ENCODE measurements at regions not wholly inside any gene's neighbourhood (a gene's known extent, or its start where the extent isn't known, plus 50 kb on each side); places are given as distances from the start of the nearest gene placed in this dataset.

- no peak for TF ChIP-seq CTCF (conservative IDR thresholded peaks at IDR 0.05)
- no peak overlapping the region for H3K27ac ChIP-seq
Measured at GRCh38 chr14:98808494-98809407, 463.2 kb downstream of the BCL11B start.

DNA sequence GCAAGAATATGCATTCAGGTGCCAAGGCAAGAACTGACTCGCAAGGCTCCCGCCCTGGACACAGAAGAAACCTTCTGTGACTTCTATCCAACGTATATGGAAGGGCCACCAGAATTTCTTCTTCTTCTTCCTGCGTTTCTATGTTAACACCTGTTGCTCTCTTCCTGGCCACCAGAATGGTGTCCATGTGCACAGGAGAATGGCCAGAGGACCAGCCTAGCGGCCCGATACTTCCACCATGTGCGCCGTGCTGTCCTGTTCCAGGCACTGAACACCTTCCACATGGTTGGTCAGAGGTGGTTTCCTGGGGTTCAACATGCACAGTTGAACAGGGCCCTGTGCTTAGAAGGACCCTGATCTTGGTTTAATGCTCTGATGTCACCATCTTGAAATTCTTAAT lies 455.8 kb downstream of the BCL11B start:
- H3K27ac ChIP-seq = no peak overlapping the region
- no peak for TF ChIP-seq CTCF (conservative IDR thresholded peaks at IDR 0.05)

DNA sequence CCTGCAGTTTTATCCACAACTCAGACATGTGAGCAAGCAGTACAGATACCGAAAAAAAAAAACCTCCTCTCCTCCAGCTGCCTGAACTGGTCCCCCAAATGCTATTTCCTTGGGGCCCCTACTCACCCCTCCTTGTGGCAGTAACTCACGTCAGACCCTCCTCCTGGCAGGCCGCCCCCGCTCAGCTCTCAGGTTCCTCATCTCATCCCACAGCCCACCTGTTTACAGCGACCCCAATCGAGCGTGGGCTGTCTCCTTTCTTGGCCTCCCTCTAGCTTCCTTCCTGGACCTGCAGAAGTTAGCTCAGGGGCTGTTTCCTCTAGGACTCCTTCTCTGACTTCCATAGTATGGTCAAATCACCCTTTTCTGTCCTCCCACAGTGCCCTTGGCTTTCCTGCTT lies 455.3 kb downstream of the BCL11B start:
- H3K27ac ChIP-seq = no peak overlapping the region
- TF ChIP-seq CTCF (conservative IDR thresholded peaks at IDR 0.05) = no peak

GRCh38 chr14:98819132-98819866 lies 452.7 kb downstream of the BCL11B start:
- TF ChIP-seq CTCF (conservative IDR thresholded peaks at IDR 0.05) = no peak
- no peak overlapping the region for H3K27ac ChIP-seq

GRCh38 chr14:98819867-98820206 lies 452.2 kb downstream of the BCL11B start:
- TF ChIP-seq CTCF (conservative IDR thresholded peaks at IDR 0.05) = no peak
- no peak overlapping the region for H3K27ac ChIP-seq

DNA sequence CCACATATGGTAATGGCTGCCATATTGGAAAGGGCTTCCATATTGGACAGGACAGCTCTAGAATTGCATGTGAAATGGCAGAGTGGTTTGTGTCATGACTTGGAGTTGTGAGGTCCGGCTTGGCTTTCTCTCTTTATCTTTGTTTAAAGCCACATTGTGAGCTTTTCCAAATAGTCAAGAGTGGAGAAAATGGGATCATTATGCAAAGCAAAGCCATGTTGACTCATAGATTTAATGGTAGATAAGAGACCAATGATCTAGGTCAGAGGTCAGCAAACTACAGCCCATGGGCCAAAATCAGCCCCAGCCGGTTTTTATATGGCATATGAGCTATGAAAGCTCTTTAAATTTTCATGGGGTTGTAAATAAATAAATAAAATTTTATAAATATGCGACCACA lies 449.1 kb downstream of the BCL11B start:
- TF ChIP-seq CTCF (conservative IDR thresholded peaks at IDR 0.05) = no peak
- H3K27ac ChIP-seq = no peak overlapping the region

DNA sequence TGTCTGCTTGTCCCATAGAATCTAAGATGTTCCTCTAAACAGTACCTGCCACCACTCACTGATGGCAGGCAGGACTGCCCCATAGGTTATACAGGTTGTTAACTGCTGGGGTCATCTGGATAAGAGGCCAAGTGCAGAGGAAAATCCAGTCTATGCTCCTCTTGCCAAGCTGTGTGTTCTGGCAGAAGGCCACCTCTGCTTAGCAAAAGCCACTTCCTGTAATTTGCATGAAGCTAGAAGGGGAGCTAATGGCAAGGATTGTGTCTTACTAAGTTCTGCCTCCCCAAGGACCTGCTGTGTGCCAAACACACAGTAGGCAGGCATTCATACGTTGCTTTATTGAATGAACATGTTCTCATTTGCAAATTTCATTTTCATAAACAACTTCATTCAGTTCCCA lies 445.4 kb downstream of the BCL11B start:
- no peak overlapping the region for H3K27ac ChIP-seq
- TF ChIP-seq CTCF (conservative IDR thresholded peaks at IDR 0.05) = no peak
